ENCODE measurements at regions not wholly inside any gene's neighbourhood (a gene's known extent, or its start where the extent isn't known, plus 50 kb on each side); places are given as distances from the start of the nearest gene placed in this dataset.
"Not testable (repeated sequence)": the region's sequence is repeated elsewhere in the genome, so short reads cannot be mapped to it uniquely, and the experiment has no call there.

GRCh38 chr4:154164931-154165839 is 326.4 kb downstream of the DCHS2 start:
- ATAC-seq (no peak), DNase-seq (ENCODE audit: low spot score) (no peak)

GRCh38 chr4:154160519-154161301 is 330.9 kb downstream of the DCHS2 start:
- ATAC-seq (no peak), DNase-seq (ENCODE audit: low spot score) (no peak)

GRCh38 chr4:154158361-154159155 is 333.0 kb downstream of the DCHS2 start:
- ATAC-seq = no peak
- no peak for DNase-seq (ENCODE audit: low spot score)

GRCh38 chr4:154152546-154152945 is 339.1 kb downstream of the DCHS2 start:
- no peak for ATAC-seq
- DNase-seq (ENCODE audit: low spot score) = no peak

- not testable (repeated sequence) for ATAC-seq; DNase-seq (ENCODE audit: low spot score)
These were observed 342.4 kb downstream of the DCHS2 start for GRCh38 chr4:154149236-154149635.

- DNase-seq (ENCODE audit: low spot score) (no peak), ATAC-seq (no peak)
These were observed 347.9 kb downstream of the DCHS2 start for GRCh38 chr4:154143720-154144119.

GRCh38 chr4:154142664-154143063 is 348.9 kb downstream of the DCHS2 start:
- no peak for ATAC-seq
- no peak for DNase-seq (ENCODE audit: low spot score)

- ATAC-seq = no peak
- DNase-seq (ENCODE audit: low spot score) = no peak
These were observed 350.7 kb downstream of the DCHS2 start for GRCh38 chr4:154140869-154141268.

- DNase-seq (ENCODE audit: low spot score) (no peak), ATAC-seq (no peak)
These were observed 348.5 kb upstream of the SFRP2 start for GRCh38 chr4:154137320-154137905.

- ATAC-seq = no peak
- no peak for DNase-seq (ENCODE audit: low spot score)
These were observed 346.7 kb upstream of the SFRP2 start for GRCh38 chr4:154135576-154135975.

- ATAC-seq = no peak
- DNase-seq (ENCODE audit: low spot score) = no peak
These were observed 343.5 kb upstream of the SFRP2 start for GRCh38 chr4:154132406-154132805.

GRCh38 chr4:154126276-154126675 is 337.4 kb upstream of the SFRP2 start:
- no peak for ATAC-seq
- no peak for DNase-seq (ENCODE audit: low spot score)

GRCh38 chr4:154125340-154125739 is 336.5 kb upstream of the SFRP2 start:
- no peak for ATAC-seq
- no peak for DNase-seq (ENCODE audit: low spot score)

- ATAC-seq (no peak), DNase-seq (ENCODE audit: low spot score) (no peak)
These were observed 335.8 kb upstream of the SFRP2 start for GRCh38 chr4:154124539-154125255.

GRCh38 chr4:154123897-154124296 is 335.0 kb upstream of the SFRP2 start:
- DNase-seq (ENCODE audit: low spot score) (no peak), ATAC-seq (no peak)

GRCh38 chr4:154120690-154121345 is 331.9 kb upstream of the SFRP2 start:
- ATAC-seq (no peak), DNase-seq (ENCODE audit: low spot score) (no peak)

GRCh38 chr4:154120006-154120676 is 331.3 kb upstream of the SFRP2 start:
- no peak for DNase-seq (ENCODE audit: low spot score)
- no peak for ATAC-seq

- no peak for ATAC-seq
- DNase-seq (ENCODE audit: low spot score) = no peak
These were observed 330.4 kb upstream of the SFRP2 start for GRCh38 chr4:154119317-154119716.

GRCh38 chr4:154117726-154118125 is 328.8 kb upstream of the SFRP2 start:
- ATAC-seq = not testable (repeated sequence)

More at GRCh38 chr4:154117726-154118125, 328.8 kb upstream of the SFRP2 start:
- not testable (repeated sequence) for DNase-seq (ENCODE audit: low spot score)
